ENCODE measurements at regions not wholly inside any gene's neighbourhood (a gene's known extent, or its start where the extent isn't known, plus 50 kb on each side); places are given as distances from the start of the nearest gene placed in this dataset.
"Not testable (repeated sequence)": the region's sequence is repeated elsewhere in the genome, so short reads cannot be mapped to it uniquely, and the experiment has no call there.

- H3K36me3 Mint-ChIP-seq, result no peaks in the 10 kb centered on the region
- H3K27ac Mint-ChIP-seq, result no peak overlapping the region
- no peak for ATAC-seq (ENCODE audit: low read depth)
- H3K4me3 Mint-ChIP-seq, result no peak overlapping the region
- peaks cover 3% of the 10 kb centered on the region for H3K9me3 Mint-ChIP-seq
- no peaks in the 10 kb centered on the region for H3K27me3 Mint-ChIP-seq
- no peak for DNase-seq (ENCODE audit: low spot score in 2 of 2)
- H3K4me1 Mint-ChIP-seq, result no peaks in the 10 kb centered on the region
Observed at GRCh38 chr10:35781643-35782035, 139.5 kb upstream of the FZD8 start.

DNA sequence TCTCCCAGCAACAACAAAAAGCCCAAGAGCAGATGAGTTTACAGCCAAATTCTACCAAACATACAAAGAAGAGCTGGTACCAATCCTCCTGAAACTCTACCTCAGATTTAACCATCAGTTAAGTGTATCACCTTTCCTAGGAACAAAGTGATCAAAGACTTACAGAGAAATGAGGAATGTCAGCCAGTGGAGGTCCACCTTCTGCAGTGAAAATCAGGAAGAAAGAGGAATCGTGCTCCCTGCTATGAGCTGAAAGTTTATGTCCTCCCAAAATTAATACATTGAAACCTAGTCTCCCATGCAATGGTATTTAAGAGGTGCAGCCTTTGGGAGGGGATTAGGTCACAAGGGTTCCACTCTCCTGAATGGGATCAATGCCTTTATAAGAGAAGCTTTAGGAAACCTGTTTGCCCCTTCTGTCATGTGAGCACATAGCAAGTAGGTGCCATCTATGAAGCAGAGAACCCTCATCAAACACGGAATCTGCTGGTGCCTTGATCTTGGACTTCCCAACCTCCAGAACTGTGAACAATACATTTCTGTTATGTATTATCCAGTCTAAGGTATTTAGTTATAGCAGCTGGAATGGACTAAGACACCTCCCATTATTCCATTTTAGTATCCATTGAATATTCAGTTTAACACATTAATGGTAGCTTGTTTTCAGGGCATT, 139.0 kb upstream of the FZD8 start:
- Mint-ChIP-seq H3K36me3 (no peaks in the 10 kb centered on the region), H3K4me3 (no peak overlapping the region), H3K4me1 (no peaks in the 10 kb centered on the region), H3K9me3 (peaks cover 3% of the 10 kb centered on the region), H3K27ac (no peak overlapping the region), H3K27me3 (no peaks in the 10 kb centered on the region)
- DNase-seq (ENCODE audit: low spot score in 2 of 2), result no peak
- no peak for ATAC-seq (ENCODE audit: low read depth)

GRCh38 chr10:35778306-35778705, 136.2 kb upstream of the FZD8 start:
- no peaks in the 10 kb centered on the region for H3K27me3 Mint-ChIP-seq
- peaks cover 3% of the 10 kb centered on the region for H3K9me3 Mint-ChIP-seq
- H3K36me3 Mint-ChIP-seq, result no peaks in the 10 kb centered on the region
- no peak for ATAC-seq (ENCODE audit: low read depth)
- H3K4me3 Mint-ChIP-seq, result no peak overlapping the region
- no peaks in the 10 kb centered on the region for H3K4me1 Mint-ChIP-seq
- no peak overlapping the region for H3K27ac Mint-ChIP-seq
- DNase-seq (ENCODE audit: low spot score in 2 of 2), result no peak

GRCh38 chr10:35776557-35776956, 134.5 kb upstream of the FZD8 start:
- ATAC-seq (ENCODE audit: low read depth), result not testable (repeated sequence)

DNA sequence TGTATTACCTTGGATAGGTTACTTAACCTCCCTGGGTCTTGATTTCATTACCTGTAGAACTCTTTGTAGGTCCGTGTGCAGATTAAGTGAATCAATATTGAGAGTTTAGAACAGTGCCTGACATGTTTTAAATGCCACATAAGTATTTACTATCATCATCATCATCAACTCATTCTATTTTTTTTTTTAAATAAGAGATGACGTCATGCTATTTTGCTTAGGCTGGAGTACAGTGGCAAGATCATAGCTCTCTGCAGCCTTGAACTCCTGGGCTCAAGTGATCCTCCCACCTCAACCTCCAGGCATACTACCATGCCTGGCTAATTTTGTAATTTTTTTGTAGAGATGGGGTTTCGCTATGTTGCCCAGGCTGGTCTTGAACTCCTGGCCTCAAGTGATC, 132.0 kb upstream of the FZD8 start:
- Mint-ChIP-seq H3K4me3 (no peak overlapping the region), H3K4me1 (no peaks in the 10 kb centered on the region)

More at GRCh38 chr10:35776557-35776956, 134.5 kb upstream of the FZD8 start:
- H3K27me3 Mint-ChIP-seq; H3K4me3 Mint-ChIP-seq; H3K9me3 Mint-ChIP-seq; H3K36me3 Mint-ChIP-seq; H3K4me1 Mint-ChIP-seq; H3K27ac Mint-ChIP-seq; DNase-seq (ENCODE audit: low spot score in 2 of 2): not testable (repeated sequence)

DNA sequence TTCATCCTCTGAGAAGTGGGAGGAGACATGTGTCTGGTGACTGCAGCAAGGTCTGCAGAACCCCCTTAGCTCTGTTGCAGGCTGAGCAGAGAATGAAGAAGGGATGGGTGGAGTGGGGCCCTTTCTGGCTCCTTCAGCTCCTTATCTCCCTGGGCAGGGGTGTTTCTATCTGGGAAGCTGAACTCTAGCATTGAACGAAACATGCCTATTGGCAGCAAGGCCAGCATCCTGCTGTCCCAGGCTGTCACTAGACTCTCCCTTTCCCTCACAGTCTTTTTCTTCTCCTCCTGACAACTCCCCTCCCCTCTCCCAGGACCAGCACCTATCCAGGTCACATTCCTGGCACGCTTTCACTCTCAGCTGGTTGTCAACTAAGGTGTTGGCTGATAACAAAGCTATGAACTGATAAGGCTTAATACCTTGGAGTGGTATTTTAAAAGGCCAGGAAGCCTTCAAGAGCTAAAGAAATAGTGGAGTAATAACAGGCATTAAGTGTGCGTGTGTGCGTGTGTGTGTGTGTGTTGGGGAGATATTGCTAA, 128.8 kb upstream of the FZD8 start:
- no peak for ATAC-seq (ENCODE audit: low read depth)
- H3K4me1 Mint-ChIP-seq, result no peaks in the 10 kb centered on the region
- peaks cover 1% of the 10 kb centered on the region for H3K27me3 Mint-ChIP-seq
- H3K4me3 Mint-ChIP-seq, result no peak overlapping the region
- no peak overlapping the region for H3K27ac Mint-ChIP-seq
- DNase-seq (ENCODE audit: low spot score in 2 of 2), result no peak
- H3K36me3 Mint-ChIP-seq, result no peaks in the 10 kb centered on the region
- H3K9me3 Mint-ChIP-seq, result peaks cover 2% of the 10 kb centered on the region

More for the DNA sequence above, 132.0 kb upstream of the FZD8 start:
- Mint-ChIP-seq H3K9me3 (peaks cover 2% of the 10 kb centered on the region), H3K36me3 (no peaks in the 10 kb centered on the region), H3K27me3 (peaks cover 1% of the 10 kb centered on the region), H3K27ac (no peak overlapping the region)
- ATAC-seq (ENCODE audit: low read depth) (no peak), DNase-seq (ENCODE audit: low spot score in 2 of 2) (no peak)

DNA sequence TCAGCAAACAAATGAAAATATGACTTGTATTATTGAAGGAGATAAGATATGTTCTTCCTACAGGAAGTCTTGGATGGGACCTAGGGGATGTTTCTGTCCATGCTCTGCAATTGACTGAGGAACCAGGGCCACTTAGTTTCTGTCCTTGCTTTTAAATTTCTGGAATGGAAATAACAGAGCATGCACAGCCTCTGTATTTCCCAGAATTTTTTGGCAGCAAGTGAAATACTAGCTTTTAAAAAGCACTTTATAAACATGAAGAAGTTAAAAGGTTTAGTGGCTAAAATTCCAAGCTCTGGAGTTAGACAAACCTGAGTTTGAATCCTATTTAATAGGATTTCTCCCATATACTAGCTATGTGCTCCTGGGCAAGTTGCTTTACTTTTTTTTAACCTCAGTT, 127.7 kb upstream of the FZD8 start:
- H3K4me3 Mint-ChIP-seq, result no peak overlapping the region
- H3K4me1 Mint-ChIP-seq, result peaks cover 2% of the 10 kb centered on the region
- no peaks in the 10 kb centered on the region for H3K36me3 Mint-ChIP-seq
- DNase-seq (ENCODE audit: low spot score in 2 of 2), result no peak
- ATAC-seq (ENCODE audit: low read depth), result no peak
- H3K27me3 Mint-ChIP-seq, result peaks cover 1% of the 10 kb centered on the region
- peaks cover 2% of the 10 kb centered on the region for H3K9me3 Mint-ChIP-seq
- H3K27ac Mint-ChIP-seq, result no peak overlapping the region

- ATAC-seq (ENCODE audit: low read depth), result no peak
- H3K4me1 Mint-ChIP-seq, result peaks cover 2% of the 10 kb centered on the region
Observed at GRCh38 chr10:35768731-35769130, 126.6 kb upstream of the FZD8 start.

GRCh38 chr10:35768011-35768410, 125.9 kb upstream of the FZD8 start:
- Mint-ChIP-seq H3K4me1 (peaks cover 2% of the 10 kb centered on the region), H3K9me3 (no peaks in the 10 kb centered on the region), H3K4me3 (no peak overlapping the region), H3K36me3 (no peaks in the 10 kb centered on the region), H3K27ac (no peak overlapping the region), H3K27me3 (peaks cover 1% of the 10 kb centered on the region)
- no peak for ATAC-seq (ENCODE audit: low read depth)
- DNase-seq (ENCODE audit: low spot score in 2 of 2), result no peak

More at GRCh38 chr10:35768731-35769130, 126.6 kb upstream of the FZD8 start:
- no peak for DNase-seq (ENCODE audit: low spot score in 2 of 2)
- H3K4me3 Mint-ChIP-seq, result no peak overlapping the region
- peaks cover 1% of the 10 kb centered on the region for H3K27me3 Mint-ChIP-seq
- no peak overlapping the region for H3K27ac Mint-ChIP-seq
- peaks cover 2% of the 10 kb centered on the region for H3K9me3 Mint-ChIP-seq
- H3K36me3 Mint-ChIP-seq, result no peaks in the 10 kb centered on the region

DNA sequence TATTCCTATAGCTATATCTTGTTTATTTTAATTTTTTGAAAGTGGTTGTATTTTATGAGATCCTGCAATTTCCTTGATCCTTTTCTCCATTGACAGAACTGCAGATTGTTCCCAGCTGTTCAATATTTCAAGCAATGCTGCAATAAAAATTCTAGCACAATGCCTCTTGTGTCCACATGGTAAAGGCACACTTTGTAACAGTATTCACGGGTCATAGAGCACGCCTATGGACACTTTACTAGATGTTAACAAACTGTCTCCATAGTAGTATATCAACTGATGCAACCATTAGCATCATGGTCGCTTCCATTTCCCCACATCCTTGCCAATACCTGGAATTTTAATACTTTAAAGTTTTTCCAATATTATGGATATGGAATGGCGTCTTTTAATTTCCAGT, 123.9 kb upstream of the FZD8 start:
- ATAC-seq (ENCODE audit: low read depth) (no peak), DNase-seq (ENCODE audit: low spot score in 2 of 2) (no peak)
- H3K27me3 Mint-ChIP-seq, result peaks cover 1% of the 10 kb centered on the region
- H3K36me3 Mint-ChIP-seq, result no peaks in the 10 kb centered on the region
- no peaks in the 10 kb centered on the region for H3K9me3 Mint-ChIP-seq
- H3K4me3 Mint-ChIP-seq, result no peak overlapping the region
- H3K4me1 Mint-ChIP-seq, result peaks cover 2% of the 10 kb centered on the region
- no peak overlapping the region for H3K27ac Mint-ChIP-seq

GRCh38 chr10:35765066-35765527, 123.0 kb upstream of the FZD8 start:
- no peak for DNase-seq (ENCODE audit: low spot score in 2 of 2)
- Mint-ChIP-seq H3K36me3 (no peaks in the 10 kb centered on the region), H3K9me3 (no peaks in the 10 kb centered on the region), H3K4me1 (peaks cover 2% of the 10 kb centered on the region), H3K27ac (no peak overlapping the region), H3K27me3 (peaks cover 3% of the 10 kb centered on the region), H3K4me3 (no peak overlapping the region)
- ATAC-seq (ENCODE audit: low read depth), result no peak

GRCh38 chr10:35762311-35763030, 120.4 kb upstream of the FZD8 start:
- ATAC-seq (ENCODE audit: low read depth) (no peak), DNase-seq (ENCODE audit: low spot score in 2 of 2) (no peak)
- Mint-ChIP-seq H3K27me3 (peaks cover 3% of the 10 kb centered on the region), H3K4me3 (no peak overlapping the region), H3K4me1 (peaks cover 2% of the 10 kb centered on the region), H3K9me3 (peaks cover 2% of the 10 kb centered on the region), H3K27ac (no peak overlapping the region), H3K36me3 (no peaks in the 10 kb centered on the region)

GRCh38 chr10:35758076-35758475, 116.0 kb upstream of the FZD8 start:
- Mint-ChIP-seq H3K4me3 (no peak overlapping the region), H3K27ac (no peak overlapping the region), H3K36me3 (no peaks in the 10 kb centered on the region), H3K27me3 (peaks cover 3% of the 10 kb centered on the region), H3K4me1 (no peaks in the 10 kb centered on the region), H3K9me3 (peaks cover 2% of the 10 kb centered on the region)
- no peak for DNase-seq (ENCODE audit: low spot score in 2 of 2)
- no peak for ATAC-seq (ENCODE audit: low read depth)

DNA sequence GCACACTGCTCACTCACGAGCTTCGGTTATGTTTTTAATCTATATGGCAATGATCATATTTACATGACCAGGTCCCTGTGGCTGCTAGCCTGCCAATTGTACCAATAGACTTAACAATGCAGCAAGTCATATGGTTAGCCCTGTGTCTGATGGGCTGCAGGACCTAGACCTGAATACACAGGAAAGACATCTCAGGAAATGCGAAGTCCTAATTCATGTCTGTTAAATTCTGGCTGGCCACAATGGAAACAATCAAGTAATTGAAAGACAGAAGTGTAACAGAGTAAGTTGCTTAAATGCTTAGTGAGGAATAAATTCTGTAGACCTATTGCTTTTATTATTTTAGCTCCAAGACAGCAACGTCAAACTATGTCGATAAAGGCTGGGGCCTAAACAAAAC, 112.4 kb upstream of the FZD8 start:
- DNase-seq (ENCODE audit: low spot score in 2 of 2) (no peak), ATAC-seq (ENCODE audit: low read depth) (no peak)
- H3K9me3 Mint-ChIP-seq, result peaks cover 2% of the 10 kb centered on the region
- no peak overlapping the region for H3K4me3 Mint-ChIP-seq
- no peak overlapping the region for H3K27ac Mint-ChIP-seq
- no peaks in the 10 kb centered on the region for H3K36me3 Mint-ChIP-seq
- no peaks in the 10 kb centered on the region for H3K27me3 Mint-ChIP-seq
- no peaks in the 10 kb centered on the region for H3K4me1 Mint-ChIP-seq

Measured in memory B cell (primary cell).